HG03575 (cell line): ENCODE measurements at regions not wholly inside any gene's neighbourhood (a gene's known extent, or its start where the extent isn't known, plus 50 kb on each side); places are given as distances from the start of the nearest gene placed in this dataset.
A peak's percentile ranks its signal among the peaks of the same experiment; 100 is the strongest.
"Not testable (repeated sequence)": the region's sequence is repeated elsewhere in the genome, so short reads cannot be mapped to it uniquely, and the experiment has no call there.

ENCODE experiments used
- ATAC-seq: cut with Tn5 transposase; IDR thresholded peaks from one replicate; pipeline ENCODE4 v1.9.1; 2021; ENCODE audit not compliant: unreplicated experiment, insufficient number of reproducible peaks, low FRiP score; ENCODE audit errors: extremely low read depth

DNA sequence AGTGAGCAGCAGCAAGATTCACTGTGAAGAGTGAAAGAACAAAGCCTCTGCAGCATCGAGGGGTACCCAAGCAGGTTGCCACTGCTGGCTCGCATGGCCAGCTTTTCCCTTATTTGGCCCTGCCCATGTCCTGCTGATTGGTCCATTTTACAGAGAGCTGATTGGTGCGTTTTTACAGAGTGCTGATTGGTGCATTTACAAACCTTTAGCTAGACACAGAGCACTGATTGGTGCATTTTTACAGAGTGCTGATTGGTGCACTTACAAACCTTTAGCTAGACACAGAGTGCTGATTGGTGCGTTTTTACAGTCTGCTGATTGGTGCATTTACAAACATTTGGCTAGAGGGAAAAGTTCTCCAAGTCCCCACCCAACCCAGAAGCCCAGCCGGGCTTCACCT, 113.4 kb upstream of the DUSP22 start:
- ATAC-seq: not testable (repeated sequence)

DNA sequence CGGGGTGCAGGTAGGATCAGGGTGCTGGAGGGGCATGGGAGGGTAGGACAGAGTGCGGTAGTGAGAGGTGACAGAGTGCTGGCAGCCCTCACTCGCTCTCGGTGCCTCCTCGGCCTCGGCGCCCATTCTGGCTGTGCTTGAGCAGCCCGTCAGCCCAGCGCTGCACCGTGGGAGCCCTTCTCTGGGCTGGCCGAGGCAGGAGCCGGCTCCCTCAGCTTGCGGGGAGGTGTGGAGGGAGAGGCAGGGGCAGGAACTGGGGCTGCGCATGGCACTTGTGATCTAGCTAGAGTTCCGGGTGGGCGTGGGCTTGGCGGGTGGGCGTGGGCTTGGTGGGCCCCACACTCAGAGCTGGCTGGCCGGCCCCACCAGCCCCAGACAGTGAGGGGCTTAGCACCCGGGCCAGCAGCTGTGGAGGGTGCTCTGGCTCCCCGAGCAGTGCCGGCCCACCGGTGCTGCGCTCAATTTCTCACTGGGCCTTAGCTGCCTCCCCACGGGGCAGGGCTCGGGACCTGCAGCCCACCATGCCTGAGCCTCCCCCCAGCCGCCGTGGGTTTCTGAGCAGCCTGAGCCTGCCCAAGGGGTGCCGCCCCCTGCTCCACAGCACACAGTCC, 112.8 kb upstream of the DUSP22 start:
- no peak for ATAC-seq

DNA sequence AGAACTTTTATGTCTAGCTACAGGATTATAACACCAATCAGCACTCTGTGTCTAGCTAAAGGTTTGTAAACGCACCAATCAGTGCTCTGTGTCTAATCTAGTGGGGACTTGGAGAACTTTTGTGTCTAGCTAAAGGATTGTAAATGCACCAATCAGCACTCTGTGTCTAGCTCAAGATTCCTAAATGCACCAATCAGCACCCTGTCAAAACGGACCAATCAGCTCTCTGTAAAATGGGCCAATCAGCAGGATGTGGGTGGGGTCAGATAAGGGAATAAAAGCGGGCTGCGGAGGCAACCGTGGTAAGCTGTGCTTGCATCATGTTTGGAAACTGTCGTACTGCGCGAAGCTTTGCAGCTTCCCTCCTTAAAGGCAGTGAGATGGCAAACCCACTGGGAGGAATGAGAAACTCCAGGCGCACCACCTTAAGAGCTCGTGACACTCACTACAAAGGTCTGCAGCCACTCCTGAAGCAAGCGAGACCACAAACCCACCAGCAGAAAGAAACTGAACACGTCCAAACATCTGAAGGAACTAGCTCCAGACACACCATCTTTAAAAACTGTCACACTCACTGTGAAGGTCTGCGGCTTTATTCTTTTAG, 112.1 kb upstream of the DUSP22 start:
- ATAC-seq: not testable (repeated sequence)

DNA sequence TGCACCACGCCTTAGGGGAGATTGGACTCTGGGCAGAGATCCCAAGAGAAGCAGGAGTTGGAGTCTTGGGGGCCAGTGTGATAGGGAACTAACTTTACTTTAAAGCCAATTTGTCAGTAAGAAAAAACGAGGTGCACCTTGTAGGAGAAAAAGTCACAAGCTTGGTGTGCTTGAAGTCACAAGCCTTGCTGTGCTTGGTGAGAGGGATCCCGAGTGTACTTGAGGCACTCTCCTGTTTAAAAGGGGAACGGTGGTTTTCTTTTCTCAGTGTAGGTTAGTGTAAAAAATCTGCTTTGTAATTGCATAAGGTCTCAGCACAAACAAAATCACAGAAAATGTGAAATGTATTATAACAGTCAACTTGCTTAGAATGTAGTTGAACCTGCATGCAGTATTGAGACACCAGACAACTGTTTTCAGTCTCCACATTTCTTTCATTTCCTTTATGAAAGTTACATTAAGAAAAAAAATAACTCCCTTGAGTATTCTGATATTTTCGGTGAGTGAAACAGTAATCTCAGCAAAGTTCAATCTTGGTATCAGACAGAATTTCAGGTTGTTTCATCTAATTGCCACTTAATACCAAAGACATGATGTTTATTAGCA, 111.1 kb upstream of the DUSP22 start:
- no peak for ATAC-seq

DNA sequence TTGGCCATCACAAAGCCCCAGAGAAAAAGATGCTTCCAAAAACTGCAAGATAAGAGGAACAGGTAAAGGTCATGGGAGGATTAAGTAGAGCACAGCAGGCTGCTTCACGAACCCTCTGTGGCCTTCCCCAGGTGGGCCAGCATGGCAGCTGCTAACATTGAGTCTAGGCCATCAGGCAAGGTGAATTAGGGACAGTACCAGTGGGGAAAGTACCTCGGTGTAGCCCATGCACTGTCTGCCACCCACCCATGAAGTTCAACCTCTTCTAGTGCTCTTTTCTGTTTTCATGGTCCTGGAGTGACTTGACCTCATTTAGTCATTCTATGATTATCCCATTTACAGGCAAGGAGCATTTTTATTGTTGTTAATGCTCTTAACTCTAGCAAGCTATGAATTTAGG, 108.6 kb upstream of the DUSP22 start:
- ATAC-seq: no peak

DNA sequence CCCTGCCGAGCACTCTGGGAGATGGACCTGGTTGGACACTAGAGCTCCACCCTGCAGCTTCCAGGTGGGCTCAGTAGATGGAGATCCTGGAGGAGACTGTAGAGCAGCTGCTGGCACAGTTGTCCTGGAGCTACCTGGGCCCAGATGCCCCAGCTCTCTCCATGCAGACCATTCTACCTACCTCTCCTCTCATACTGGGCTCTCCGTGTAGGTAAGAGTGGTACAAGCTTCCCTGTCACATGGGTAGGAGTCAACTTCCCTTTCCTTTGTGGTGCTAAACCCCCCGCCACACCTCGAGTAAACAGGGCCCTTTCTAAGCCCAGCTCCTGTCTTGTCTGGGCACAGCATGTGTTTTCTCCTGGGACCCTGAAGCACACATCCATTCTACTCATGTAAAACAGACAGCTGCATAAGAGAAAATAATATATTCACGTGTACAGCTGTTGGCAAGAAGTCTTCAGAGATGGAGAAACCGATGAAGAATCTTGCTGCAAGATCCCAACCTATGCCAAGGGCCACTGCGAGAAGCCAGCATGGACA, 108.1 kb upstream of the DUSP22 start:
- no peak for ATAC-seq

DNA sequence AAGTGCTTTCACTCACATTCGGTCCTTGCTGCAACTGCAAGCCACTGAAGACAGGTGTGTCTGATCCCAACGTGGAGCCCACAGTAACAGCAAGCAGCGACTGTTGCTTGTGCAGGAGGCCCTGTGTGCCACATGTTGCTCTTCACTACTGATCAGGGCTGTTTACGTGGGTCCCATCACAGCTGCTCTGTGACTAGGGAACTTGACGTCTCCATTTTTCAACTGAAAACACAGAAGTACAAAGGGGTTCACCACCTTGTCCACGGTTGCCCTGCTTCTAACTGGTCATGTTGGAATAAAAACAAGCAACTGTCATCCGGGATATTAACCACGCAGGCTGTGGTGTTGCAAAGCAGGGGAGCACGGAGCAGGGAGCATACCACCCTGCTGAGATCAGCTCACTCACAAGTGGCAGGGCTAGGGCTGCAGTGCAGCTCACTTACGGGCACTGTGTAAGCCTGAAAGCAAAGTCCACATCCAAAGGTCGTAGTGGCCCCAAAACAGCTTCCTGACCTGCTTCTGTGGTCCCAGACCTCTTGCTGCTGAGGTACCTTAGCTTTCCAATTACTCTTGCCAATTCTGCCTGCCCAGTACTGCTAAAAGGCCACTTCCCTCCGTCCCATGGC, 105.8 kb upstream of the DUSP22 start:
- ATAC-seq: no peak

DNA sequence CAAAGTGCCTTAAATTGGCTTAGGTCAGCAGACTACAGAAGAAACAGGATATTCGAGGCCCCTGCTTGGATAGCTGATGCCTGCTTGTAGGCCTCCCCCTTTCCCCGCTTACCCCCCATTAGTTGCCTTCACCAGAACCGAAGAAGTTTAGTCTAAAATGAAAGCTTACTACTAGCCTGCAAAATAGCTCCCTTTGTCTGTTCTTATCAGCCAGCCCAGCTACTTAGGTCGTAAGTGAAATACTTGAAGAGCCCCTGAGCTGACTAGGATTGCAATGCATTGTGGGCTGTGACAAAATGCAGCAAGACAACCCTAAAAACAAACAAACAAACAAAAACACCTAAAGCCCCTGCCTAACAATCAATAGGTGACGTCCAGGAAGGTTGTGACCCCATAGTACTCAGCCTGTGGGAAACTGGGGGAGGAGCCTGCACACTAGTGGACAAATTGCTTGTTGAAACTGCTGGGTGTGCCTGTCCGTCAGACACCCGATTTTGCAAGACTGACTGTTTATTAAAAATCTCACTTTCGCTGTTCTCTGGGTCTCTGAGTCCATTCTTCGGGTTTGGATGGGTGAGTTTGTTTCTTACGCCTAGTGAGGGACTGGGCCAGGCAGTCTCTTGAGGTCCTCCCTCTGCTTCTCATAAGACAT, 105.0 kb upstream of the DUSP22 start:
- no peak for ATAC-seq

DNA sequence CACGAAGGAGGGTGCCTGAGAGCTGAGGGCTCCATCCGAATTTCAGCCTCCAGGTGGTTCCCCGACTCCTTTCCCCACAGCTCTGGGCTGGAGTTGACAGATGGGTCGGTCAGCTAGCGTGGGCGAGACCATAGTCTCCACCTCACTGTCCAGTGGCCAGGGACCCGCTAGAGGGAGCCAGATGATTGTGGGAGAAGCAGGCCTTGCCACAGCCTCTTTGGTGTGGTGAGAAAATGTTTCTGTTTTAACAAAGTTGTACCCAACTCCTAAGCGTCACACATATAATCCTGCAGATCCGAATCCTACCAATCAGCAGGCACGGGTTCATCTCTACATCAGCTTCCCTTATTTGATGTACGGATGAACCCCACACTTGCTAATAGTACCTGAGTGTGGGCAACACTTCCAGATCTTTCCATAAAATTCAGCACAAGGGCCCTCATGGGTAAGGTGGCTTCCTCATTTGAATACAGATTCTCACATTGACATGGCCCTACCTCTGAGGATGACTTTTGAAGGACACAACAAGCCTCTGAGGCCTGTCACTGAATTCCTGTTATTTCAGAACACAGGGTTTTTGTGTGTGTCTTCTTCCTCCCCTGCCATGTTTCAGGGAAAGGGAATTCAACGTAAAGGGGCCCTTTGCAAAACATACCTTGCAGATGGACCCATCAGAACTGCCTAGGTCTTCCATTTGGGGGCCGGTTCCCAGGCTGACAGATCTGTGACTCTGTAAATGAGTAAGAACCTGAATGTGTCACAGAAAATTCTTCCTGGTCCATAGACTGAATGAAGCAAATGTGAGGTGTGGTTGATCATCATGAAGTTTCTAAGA, 103.2 kb upstream of the DUSP22 start:
- peak; percentile 30 for ATAC-seq

DNA sequence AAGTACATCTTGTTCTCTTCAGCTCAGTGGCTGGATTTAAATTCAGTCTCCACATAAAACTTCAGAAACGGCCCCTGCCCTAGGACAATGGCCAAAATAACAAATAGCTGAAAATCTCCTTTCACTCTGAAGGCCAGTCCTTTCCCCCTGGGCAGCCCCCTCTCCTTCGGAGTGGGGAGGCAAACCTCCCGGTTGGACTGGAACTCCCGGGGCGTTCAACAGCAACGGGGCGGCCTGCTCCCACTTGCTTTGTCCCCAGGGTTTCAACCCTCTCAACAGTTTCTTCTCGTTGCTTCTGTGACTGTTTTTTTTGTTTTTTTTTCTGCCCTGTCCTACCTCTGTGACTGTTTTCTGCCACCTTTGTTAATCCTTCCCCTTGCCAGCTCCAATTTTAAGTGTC, 102.6 kb upstream of the DUSP22 start:
- ATAC-seq: no peak

DNA sequence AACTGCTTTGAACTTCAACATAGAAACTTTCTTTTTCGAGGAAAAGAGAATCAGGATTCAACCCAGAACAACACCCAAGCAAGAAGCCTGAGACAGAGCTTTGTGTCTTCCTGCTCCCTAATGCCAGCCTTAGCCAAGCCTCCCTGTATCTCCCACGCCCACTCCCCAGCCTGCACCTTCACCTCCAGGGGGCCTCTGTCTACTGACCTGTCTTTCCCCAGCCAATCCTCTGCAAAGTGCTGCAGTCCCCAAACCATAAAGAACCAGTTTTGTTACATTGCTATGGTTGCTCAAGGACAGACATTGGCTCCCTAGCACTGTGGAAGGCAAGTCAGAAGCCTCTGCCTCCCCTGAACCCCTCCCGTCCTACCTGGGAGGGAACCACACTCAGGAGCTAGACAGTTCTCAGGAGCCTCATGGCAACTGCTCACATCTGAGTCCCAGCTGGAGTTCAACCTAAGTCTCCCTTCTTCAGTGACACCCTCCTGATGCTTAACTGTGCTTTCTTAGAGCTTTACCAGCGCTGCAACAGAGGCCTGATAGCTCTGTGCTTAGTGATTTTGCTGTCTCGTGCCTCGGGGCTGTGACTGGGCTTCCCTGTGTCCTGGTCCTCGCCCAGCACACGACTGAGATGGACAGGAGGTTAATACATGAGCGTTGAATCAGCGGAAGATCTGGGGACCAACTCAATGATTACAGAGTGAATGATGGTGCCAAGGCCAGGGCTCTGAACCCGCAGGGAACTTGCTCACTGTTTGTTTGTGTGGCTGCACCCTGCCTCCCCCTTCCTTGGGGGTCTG, 101.5 kb upstream of the DUSP22 start:
- no peak for ATAC-seq

DNA sequence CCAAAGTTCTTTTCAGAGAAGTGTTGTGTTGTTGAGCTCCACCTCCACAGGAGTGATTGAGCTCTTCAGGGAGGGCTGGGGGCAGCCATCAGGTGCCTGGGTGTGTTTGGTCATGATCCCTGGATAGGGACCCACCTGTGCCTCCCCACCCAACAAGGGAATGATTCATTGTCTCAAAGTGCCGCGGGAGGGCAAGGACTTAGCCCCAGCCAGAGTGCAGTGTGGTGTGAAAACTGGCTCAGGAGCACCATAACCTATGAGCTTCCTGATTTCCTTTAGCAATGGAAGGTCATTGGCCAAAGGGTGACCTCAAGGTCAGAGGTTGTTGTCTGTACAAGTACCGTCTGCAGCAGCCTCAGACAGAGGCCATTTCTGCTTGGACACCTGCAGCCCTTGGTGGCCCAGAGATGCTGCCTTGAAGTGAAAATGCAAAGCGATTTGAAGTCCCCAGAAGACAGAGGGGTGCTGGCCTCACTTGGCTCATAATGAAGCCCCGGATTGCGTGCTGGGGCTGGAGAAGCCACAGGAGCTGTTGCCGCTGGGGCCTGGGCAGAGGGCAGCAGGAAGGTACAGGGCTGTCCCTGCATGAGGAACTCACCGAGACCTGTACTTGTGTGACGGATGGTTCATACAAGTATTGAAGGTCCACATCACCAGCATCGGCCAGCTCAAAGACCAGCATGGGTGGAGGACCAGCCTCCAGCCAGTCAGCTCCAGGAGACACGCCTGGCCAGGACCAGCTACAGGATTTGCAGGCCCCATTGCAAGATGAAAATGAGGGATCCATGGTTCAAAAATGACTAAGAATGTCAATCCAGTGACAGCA, 100.6 kb upstream of the DUSP22 start:
- ATAC-seq: no peak

DNA sequence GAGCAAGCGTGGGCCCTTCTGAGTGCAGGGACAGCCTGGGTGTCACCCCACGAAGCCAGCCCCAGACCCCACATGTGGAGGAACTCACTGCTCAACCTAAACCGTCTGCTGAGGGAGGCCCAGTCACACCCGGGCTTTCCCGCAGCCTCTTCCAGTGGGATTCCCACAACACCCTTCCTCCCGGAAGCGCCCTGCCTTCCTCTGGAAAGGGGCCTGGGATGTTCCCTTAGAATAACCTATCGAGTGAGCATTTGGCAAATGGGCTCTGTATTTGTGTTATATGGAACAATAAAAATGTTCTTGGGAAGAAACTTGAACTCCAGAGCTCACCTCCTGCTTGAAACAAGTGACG, 100.0 kb upstream of the DUSP22 start:
- ATAC-seq: no peak

DNA sequence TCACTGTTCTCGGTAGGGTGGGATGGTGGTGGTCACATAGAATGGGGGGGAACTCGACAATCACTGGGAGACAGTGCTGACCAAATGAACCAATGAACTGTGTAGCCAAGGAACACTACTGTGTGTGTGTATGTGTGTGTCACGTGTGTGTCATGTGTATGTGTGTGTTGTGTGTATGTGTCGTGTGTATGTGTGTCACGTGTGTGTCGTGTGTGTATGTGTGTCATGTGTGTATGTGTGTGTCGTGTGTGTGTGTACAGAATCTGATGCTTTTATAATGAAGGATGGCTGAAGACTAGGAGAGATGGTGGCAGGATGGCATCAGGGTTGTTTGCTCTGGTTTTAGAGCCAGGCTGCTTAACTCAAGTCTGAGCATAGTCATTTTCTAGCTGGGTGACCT, 99.1 kb upstream of the DUSP22 start:
- ATAC-seq: no peak

DNA sequence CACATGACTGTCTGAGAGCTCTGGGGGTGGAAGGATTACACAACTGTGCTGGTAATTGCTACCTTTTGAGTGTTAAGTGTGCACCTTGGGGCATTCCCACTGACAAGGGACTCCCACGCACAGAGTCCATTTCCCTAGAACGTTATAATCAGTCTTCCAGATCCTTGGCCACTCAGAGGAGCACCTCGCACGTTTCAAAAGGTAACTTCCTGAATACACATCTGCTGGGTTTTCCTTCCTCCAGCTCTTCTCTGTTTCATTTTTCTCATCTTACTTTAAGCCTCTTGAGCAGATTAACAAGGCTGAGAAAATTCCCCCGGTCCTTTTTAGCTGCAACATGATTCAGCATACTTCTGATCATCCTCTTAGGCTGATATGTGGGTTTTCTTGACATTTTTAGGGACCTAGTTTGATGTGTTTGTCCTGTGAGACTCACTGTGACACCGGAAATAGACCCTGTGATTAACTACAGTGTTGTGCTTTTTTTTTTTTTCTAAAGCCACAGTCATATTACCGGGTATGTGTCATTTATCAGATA, 98.4 kb upstream of the DUSP22 start:
- no peak for ATAC-seq

DNA sequence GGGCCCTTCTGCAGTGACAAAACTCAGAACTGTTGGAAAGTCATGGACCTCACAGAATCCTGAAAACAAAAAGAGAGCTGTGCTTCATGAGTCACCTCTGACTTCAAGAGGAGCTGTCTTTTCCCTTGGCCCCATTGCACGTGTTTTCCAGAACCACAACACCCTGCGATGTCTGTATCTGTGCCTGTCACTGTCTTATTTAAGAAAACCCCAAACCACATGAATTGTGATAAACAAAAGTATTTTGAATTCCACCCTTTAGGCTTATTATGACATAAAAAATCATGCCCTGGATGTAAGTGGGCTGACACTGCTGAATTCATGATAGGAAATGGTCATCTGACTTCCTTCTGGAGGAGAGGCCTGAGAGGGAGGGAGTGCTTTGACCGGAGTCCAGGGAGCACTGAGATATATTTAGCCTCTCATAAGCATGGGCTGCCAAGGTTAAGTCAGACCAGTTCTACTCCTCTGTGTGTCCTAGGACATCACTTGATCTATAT, 96.4 kb upstream of the DUSP22 start:
- ATAC-seq: no peak

DNA sequence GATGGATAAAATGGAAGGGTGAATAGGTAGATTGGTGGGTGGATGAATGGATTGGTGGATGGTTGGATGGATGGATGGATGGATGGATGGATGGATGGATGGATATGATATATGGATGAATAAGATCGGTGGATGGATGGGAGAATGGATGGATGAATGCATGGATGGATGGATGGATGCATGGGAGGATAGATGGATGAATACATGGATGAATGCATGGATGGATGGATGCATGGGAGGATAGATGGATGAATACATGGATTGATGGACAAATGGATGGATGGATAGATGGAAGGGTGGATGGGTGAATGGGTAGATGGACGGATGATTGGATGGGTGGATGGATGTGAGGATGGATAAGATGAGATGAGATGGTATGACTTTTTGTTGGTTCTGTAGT, 95.7 kb upstream of the DUSP22 start:
- ATAC-seq: no peak
